Panc1 (cell line): ENCODE measurements at regions not wholly inside any gene's neighbourhood (a gene's known extent, or its start where the extent isn't known, plus 50 kb on each side); places are given as distances from the start of the nearest gene placed in this dataset.

ENCODE experiments used
- POLR2AphosphoS5 ChIP-seq: IDR thresholded peaks from 2 replicates; pipeline ENCODE4 v1.6.1; 2012; ENCODE audit warnings: mild to moderate bottlenecking, low read depth, low read length, moderate library complexity
- SIN3A ChIP-seq: IDR thresholded peaks from 2 replicates; pipeline ENCODE4 v1.6.1; 2012; ENCODE audit warnings: low read depth, mild to moderate bottlenecking, low read length, moderate library complexity, borderline replicate concordance; ENCODE audit not compliant: insufficient read depth
- TCF7L2 ChIP-seq: IDR thresholded peaks from 2 replicates; pipeline ENCODE4 v1.6.1; 2011; ENCODE audit warnings: mild to moderate bottlenecking, low read depth, low read length, inconsistent platforms
- TF ChIP-seq, protein P1 (sequence below): fragments of 450-650 bp; IDR thresholded peaks from 2 replicates; pipeline ENCODE4 v1.5.1; 2017; ENCODE audit warnings: mild to moderate bottlenecking
- TF ChIP-seq, protein P2 (sequence below), 2 experiments: IDR thresholded peaks; 2 replicates each; pipeline ENCODE4 v1.6.1; 2011 to 2012; ENCODE audit warnings: low read depth in 2 of 2, control low read depth in 1 of 2, low read length in 1 of 2, mild to moderate bottlenecking in 1 of 2, moderate library complexity in 1 of 2; ENCODE audit not compliant: insufficient read depth in 1 of 2

DNA sequence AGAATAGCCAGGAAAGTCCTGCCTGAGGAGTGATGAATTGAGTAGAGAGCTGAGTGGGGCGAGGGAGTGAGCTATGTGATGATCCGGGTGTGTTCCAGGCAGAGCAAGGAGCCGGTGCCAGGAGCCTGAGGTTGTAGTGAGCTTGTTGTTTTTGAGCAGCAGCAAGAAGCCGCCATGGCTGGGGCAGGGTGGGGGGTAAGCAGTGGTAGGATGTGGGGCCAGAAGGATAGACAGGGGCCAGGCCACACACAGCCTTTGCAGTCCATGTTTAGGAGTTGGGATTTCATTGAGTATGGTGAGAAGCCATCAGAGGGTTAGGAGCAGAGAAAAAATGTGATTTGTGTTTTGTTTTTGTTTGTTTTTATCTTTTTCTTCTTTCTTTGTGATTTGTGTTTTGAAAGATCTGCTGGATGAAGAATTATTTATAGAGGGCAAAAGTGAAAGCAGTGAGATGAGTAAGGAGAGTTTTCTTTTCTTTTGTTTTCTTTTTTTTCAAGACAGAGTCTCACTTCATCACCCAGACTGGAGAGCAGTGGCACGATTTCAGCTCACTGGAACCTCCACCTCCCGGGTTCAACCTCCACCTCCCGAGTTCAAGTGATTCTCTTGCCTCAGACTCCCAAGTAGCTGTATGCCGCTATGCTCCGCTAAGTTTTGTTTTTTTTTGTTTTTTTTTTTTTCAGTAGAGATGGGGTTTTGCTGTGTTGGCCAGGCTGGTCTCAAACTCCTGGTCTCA lies 92.3 kb upstream of the BCAT1 start:
- TF ChIP-seq, protein P1, sequence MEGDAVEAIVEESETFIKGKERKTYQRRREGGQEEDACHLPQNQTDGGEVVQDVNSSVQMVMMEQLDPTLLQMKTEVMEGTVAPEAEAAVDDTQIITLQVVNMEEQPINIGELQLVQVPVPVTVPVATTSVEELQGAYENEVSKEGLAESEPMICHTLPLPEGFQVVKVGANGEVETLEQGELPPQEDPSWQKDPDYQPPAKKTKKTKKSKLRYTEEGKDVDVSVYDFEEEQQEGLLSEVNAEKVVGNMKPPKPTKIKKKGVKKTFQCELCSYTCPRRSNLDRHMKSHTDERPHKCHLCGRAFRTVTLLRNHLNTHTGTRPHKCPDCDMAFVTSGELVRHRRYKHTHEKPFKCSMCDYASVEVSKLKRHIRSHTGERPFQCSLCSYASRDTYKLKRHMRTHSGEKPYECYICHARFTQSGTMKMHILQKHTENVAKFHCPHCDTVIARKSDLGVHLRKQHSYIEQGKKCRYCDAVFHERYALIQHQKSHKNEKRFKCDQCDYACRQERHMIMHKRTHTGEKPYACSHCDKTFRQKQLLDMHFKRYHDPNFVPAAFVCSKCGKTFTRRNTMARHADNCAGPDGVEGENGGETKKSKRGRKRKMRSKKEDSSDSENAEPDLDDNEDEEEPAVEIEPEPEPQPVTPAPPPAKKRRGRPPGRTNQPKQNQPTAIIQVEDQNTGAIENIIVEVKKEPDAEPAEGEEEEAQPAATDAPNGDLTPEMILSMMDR = no peak
- TF ChIP-seq POLR2AphosphoS5 (no peak), SIN3A (no peak), TCF7L2 (no peak)
- TF ChIP-seq, protein P2, sequence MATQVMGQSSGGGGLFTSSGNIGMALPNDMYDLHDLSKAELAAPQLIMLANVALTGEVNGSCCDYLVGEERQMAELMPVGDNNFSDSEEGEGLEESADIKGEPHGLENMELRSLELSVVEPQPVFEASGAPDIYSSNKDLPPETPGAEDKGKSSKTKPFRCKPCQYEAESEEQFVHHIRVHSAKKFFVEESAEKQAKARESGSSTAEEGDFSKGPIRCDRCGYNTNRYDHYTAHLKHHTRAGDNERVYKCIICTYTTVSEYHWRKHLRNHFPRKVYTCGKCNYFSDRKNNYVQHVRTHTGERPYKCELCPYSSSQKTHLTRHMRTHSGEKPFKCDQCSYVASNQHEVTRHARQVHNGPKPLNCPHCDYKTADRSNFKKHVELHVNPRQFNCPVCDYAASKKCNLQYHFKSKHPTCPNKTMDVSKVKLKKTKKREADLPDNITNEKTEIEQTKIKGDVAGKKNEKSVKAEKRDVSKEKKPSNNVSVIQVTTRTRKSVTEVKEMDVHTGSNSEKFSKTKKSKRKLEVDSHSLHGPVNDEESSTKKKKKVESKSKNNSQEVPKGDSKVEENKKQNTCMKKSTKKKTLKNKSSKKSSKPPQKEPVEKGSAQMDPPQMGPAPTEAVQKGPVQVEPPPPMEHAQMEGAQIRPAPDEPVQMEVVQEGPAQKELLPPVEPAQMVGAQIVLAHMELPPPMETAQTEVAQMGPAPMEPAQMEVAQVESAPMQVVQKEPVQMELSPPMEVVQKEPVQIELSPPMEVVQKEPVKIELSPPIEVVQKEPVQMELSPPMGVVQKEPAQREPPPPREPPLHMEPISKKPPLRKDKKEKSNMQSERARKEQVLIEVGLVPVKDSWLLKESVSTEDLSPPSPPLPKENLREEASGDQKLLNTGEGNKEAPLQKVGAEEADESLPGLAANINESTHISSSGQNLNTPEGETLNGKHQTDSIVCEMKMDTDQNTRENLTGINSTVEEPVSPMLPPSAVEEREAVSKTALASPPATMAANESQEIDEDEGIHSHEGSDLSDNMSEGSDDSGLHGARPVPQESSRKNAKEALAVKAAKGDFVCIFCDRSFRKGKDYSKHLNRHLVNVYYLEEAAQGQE (IDR thresholded peaks at IDR 0.05; ENCODE audit: insufficient read depth in 1 of 2, low read depth in 2 of 2, low read length in 1 of 2) = no peak
